Head of caudate nucleus (tissue), 42 donors: ENCODE measurements at regions not wholly inside any gene's neighbourhood (a gene's known extent, or its start where the extent isn't known, plus 50 kb on each side); places are given as distances from the start of the nearest gene placed in this dataset.

Experiments
- DNase-seq, 42 donors: peaks; one replicate each; pipeline versions ENCODE4 v3.0.0 to v3.0.0-alpha.2; 2020 to 2021; ENCODE audit warnings: mixed read lengths in 7 of 42
- intact Hi-C: fragments of 100-400 bp; cut with DNase I; formaldehyde crosslinking; loops from one replicate; pipeline ENCODE4 v1.15.0; 2022

DNA sequence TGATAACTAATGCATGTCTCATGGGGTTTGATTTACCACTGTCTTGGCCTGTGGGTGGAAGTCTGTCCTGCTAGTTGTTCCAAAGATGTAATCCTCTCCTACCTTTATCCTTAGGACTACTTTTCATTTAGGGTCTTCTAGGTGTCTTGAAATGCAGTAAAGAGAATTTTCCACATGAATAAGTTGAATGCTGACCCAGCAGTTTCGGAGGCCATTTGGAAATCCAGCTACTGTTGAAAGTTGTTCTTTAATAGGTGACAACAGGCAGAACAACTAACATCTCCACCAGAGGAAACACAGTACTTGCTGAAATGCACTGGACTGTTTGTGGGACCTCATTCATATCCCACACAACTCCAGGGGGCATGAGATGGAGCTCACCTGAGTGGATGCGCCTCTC lies 478.1 kb downstream of the BTBD3 start:
- intact Hi-C loops, result no loop called here
- no peak for DNase-seq

DNA sequence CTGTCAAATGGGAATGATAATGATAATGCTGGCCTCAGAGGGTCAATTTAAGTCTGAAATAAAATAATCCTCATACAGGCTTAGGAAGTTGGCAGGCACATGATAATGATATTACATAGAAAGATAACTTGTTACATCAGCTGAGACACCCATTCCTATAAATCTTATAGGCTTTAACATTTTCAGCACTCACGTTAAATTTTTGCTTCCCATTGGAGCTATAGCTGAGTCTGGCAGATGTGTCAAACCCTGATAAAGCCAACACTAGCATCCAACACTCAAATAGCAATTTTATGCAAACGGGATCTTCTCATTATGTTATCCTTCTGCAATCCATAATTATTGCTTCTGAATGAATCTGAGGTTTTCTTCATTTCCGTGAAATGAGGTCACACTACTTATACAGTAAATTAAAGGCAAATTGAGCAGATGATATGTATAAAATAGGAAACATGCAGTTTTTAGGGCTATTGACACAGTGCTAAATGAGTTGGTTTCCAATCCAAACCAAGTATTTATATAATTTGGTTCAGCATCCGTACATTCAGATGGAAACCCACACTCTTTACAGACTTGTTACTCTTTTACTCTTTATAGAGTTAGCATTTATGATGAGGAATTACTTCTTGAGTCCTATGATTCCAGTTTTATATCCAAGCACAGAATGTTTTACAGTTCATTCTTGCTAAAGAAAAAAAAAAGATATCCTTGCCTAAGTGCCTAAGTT lies 481.6 kb downstream of the BTBD3 start:
- intact Hi-C loops, result no loop called here
- no peak for DNase-seq

DNA sequence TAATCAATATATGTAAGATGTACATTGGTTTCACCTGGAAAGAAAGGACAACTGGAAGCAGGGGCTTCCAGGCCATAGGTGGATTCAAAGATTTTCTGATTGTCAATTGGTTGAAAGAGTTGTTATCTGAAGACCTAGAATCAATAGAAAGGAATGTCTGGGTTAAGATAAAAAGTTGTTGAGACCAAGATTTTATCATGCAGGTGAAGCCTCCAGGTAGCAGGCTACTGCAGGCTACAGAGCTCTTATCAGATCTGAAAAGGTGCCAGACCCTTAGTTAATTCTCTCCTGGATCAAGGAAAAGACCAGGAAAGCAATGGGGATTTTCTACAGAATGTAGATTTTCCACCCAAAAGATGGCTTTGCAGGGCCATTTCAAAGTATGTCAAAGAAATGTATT lies 487.2 kb downstream of the BTBD3 start:
- intact Hi-C loops, result no loop called here
- DNase-seq, result no peak

DNA sequence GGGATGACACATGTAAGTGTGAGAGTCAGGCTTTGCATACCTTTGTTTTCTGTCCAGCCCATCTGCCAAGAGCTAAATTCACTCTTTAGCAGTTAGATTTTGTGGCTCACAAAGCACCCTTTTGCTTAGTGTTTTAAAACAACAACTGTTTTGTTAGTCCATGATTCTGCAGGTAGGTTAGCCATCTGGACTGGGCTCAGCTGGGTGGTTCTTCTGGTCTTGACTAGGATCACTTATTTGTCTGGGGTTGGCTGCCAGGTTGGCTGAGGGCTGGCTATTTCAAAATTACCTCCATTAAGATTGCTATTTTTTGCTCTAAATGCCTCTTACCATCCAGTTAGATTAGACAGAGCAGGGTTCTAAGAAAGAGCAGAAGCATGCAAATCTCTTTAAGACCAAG lies 489.3 kb downstream of the BTBD3 start:
- intact Hi-C loops, result no loop called here
- no peak for DNase-seq

DNA sequence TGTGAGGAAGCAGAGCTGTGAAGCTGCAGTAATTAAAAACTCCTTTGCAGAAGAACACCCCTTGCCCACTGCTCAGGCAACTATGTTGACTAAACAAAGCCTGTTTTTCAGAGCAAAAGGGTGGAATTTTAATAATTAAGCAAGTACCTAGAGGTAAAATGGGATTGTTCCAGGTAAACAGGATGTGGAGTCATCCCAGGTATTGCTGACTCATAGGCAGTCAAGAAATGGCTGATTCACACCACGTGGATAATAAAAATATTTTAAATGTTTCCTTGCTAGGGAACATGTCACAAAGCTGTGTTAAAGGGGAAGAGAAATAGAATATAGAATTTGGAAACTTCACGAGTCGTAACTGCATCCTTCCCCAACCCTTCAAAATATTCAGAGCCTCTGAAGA lies 491.8 kb downstream of the BTBD3 start:
- intact Hi-C loops, result no loop called here
- no peak for DNase-seq

DNA sequence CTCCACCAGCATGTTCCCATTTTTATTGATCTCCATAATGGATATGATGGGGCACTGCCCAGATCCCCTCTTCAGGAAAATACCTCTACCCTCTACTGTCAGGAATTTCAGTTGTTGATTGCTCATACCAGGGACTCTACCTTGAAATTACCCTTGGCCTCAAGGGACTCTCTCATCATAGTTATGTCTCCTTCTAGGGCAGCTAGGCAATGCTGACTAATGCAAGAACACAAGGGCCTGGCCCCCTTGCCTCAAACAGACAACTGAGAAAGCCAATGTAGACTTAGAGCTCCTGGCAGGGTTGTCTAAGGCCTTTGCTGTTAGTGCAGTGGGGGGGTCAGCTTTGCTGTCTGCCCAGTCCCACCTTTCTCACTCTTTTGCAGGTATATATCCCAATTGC lies 493.1 kb downstream of the BTBD3 start:
- DNase-seq, result no peak
- intact Hi-C loops, result no loop called here

DNA sequence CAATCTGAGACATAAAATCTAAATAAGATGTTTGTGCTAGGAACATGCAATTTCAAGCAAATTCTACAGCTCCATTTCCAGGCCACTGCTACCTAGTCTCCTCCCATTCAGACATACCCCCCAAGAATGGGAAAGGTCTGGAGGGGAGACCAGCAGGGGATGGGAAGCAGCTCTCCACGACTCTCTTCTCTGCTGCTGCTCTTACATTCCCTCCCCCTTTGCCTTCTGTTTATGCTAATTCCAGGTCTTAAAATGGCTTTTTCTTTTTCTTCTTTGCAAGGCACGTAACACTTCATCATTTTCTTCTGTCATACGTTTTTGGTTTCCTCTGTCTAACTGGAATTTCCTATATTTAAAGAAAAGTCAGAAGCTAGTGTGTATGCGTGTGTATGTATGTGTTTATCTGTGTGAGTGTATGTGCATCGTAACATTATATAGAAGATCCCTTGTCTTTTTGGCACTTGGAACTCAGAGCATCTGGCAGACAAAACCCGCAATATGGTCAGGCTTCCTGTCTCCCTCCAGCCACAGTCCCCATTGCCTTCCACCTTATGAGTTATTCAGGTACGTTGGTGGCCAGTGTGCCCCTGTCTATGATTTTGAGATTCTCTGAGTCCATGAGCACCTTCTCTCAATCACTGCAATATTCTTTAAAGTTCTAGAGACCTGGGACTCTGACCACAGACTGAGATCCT lies 493.7 kb downstream of the BTBD3 start:
- intact Hi-C loops, result no loop called here
- DNase-seq, result no peak

DNA sequence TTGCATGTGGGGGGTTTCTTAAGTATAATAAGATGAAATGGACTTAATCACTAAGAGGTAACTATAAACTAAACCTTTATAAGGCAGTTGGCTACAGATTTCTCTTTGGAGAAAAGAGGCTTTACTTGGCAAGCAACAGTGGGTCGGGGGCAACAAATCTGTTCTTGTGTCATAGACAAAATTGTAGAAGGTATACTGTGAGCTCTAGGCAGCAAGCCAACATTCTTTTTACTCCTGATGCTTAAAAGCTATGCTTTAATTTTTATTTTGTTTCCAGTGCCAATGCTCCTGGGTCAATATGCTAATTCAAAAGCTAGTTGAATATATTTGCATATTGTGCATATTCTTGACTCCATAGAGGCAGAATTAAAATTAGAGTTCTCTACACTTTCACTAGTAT lies 495.4 kb downstream of the BTBD3 start:
- no peak for DNase-seq
- intact Hi-C loops, result no loop called here

DNA sequence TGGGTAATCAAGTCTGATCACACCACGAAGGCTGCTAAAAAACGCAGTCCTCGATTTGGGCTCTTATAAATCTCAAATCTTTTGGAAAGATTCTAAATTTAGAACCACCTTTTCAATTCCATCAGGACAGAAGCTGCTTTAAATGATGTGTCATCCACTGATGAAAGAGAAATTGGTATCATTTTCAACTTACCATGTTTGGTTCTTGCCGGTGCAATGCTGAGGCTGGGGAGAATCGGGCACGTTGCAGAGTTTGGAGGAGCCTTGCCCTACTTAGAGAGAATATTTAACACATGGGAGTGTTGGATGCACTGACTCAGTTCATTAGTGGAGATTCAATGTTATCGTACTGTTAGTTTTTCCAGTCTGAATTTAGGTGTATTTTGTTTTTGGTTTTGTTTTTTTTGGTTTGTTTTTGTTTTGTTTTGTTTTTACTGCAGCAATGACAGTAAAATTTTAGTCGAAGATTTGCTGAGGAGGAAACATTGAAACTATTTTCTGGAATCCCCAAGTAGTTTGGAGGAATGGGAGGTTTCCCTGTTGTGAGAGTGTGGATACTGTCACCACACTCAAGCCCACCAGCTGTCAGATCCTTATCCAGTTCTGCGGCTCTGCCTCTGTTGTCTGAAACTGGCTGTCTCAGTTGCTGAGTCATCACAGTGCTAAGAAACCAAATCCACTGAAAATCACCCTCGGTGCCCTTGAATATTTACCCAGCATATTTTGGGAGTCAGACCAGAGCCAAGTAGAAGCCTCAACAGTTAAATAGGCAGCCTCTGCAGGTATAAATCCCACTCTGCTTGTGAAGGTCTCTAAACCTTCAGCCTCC lies 497.0 kb downstream of the BTBD3 start:
- intact Hi-C loops, result no loop called here
- DNase-seq, result peak in 41 of 42 donors; percentile 13 to 82 (median 51)

DNA sequence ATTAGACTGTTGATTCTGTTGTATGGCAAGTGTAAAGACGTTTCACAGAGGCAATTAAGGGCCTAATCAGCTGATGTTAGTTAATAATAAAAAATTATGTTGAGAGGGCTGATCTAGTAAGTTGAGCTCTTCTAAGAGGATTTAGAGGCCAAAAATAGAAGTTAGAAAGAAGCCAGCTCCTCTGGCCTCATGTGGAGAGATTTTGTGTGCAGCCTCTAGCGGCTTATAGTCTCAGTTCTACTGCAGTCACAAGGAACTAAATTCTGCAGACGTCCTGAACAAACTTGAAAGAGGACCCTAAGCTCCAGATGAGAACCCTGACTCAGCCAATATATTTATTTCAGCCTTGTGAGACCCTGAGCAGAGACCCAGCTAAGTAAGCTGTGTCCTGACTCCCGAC lies 498.6 kb downstream of the BTBD3 start:
- DNase-seq, result no peak
- intact Hi-C loops, result no loop called here

DNA sequence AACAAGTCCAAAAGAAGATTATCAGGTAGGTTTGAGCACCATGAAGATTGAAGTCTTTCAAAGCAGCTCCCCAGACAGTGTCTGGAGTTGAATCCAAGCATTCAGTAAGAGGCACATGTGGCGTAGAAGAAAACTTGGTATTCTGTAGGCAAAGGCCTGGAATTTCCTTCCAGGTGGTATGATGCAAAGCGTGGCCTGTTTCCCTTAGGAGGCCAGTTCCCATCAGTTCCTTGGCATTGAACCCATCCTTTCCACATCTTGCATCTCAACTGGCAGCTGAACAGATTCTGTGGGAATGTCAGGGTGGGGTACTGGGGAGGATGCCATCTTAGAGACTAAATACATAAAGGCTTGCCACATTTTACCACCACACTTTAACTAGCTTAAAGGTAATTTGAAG lies 516.0 kb downstream of the BTBD3 start:
- intact Hi-C loops, result no loop called here
- no peak for DNase-seq

DNA sequence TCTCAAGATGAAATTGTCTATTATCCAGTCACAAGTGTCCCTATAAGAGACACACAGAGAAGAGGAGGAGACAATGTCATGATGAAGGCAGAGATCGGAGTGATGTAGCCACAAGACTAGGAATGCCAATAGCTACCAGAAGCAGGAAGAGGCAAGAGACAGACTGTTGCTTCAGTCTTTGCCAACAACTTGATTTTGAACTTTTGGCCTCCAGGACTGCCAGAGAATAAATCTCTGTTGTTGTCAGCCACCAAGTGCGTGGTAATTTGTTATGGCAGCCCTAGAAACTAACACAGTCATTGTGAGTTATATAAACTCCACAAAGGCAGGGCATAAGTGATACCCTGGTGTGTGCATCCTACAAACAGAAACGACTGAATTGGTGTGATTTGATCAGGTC lies 517.0 kb downstream of the BTBD3 start:
- intact Hi-C loops, result no loop called here
- DNase-seq, result no peak

DNA sequence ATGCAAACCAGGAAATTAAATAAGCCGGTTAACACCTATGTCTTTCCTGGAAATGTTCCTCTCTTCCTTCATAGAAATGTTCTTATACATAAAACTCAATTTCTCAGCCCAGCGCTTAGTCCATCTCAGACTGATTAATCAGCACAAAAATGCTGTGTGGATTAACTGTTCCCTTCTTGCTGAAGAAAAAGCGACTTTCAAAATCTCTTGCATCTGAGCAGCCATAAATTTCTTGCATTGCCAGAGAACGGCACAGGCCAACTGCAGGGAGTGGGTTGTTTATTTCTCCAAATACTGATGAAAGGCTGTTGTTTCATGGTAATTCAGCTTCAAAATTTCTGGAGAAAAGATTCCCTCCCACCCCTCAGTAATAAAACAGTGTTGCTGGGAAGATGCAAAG lies 517.6 kb downstream of the BTBD3 start:
- no peak for DNase-seq
- intact Hi-C loops, result no loop called here

DNA sequence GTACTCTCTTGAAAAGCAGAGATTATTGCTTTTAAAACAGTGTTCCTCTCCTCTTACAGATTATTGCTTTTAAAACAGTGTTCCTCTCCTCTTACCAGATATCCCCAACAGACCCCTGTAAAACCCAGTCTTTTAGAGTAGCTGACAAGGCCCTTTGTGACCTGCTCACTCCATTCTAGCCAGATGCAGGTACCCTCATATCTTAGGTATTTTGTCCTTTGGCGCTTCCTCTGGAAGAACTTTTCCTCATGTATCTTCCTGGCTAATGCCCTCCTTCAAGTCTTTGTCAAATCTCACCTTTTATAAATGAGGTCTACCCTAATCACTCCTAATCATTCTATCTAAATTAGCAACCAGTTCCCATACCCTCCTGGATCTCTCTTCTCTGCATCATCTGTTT lies 536.0 kb downstream of the BTBD3 start:
- intact Hi-C loops, result no loop called here
- DNase-seq, result no peak

DNA sequence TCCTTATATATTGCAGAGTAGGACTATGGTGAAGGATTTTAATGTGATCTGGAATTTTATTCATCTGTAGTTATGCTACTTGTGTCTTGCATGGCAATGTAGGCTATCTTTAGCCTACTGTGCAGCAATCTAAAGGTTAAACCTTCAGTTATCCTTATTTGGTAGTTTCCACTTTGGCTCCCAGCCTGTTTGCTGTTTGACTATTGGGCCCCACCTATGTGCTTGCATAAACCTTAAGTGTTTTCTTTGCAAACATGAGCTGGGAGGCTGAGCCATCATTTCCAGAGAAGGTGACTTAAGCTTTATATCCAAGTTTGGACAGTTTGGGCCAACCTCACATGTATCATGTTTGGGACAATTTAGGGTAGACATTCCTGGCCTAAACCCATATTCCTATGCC lies 537.5 kb downstream of the BTBD3 start:
- intact Hi-C loops, result no loop called here
- DNase-seq, result no peak

DNA sequence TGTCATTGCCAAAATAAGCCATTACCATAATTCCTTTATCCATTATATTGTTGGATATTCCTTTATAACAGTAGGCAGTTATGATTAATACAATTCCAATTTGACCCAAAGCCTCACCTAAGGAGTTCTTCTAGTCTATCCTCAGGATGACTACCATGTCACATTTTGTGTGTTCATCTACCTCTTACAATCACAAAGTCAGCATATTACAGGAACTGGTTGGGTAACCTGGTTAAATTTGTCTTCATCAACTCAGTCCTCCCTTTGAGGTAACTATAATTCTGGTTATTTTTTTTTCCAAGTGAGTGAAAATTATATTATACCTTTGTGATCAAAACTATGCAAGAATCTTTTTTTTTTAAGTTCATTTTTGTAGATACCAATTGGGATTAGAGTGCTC lies 540.5 kb downstream of the BTBD3 start:
- DNase-seq, result no peak
- intact Hi-C loops, result no loop called here

DNA sequence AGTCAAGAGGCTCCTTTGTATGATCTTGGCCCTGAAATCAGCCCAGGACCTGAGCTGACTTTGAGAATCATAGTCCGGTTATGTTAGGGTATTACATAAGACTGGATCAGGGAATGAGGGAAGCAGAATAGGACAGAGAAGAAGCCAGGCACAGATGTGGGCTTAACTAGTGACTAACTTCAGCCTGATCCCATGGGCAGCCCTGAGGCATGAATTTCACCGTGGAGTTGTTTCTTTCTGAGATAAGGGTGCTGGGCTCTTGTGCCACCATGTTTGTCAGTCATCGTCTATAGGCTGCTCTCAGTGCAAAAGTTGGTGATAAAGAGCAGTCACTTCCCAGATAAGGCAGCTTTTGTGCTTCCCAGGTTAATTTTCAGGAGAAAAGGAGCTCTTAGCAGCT lies 544.7 kb upstream of the SPTLC3 start:
- intact Hi-C loops, result no loop called here
- DNase-seq, result no peak

DNA sequence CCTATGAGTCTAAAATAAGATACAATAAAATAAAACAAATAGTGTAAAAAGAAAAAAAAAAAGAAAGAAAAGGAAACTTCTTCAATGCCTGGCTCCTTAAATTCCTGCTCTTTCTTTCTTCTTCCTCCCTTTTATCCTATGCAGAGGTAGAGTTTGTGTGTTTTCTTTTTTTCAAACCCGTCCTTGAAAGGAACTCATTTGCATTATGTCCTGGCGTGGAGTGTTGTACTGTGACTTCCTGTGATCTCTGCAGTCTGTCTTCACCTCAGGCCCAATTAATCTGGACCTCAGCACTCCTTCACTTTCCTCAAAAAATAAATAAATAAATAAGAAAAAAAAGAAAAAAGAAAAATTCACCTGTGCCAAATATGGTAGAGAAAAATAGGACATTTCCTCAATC lies 541.9 kb upstream of the SPTLC3 start:
- no peak for DNase-seq
- intact Hi-C loops, result no loop called here

DNA sequence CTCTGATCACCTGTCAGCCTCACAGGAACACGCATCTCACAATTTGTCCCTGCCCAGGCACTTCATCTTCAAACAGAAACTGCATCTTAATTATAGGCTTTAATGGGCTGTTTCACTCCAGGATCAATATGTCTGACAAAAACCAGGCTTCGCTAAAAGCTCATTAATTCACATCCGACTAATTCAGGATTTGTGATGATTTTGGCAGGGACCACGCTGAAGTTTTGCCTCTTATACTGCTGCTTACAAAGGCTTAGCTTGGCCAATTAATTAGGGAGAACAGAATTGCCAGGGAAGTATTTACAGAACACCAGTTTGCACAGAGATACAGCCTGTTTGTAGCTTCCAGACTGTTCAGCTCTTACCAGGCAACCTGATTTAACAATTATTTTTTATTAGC lies 541.0 kb upstream of the SPTLC3 start:
- DNase-seq, result no peak
- intact Hi-C loops, result no loop called here

DNA sequence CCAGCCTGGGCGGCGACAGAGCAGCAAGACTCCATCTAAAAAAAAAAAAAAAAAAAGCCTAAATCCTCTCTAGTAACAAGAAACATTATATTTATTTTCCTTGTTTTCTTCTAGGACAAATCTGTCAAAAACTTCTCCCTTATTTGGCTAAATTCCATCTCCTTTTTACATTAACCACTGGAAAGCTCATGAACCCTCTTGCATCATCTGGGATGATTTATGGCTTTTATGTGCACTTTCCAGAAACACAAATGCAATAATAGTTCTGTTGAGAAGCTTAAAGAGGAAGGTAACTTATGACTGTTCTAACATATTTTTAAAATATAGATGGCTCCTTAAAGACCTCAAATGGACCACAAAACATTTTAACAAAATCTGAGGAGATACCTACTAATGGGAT lies 526.1 kb upstream of the SPTLC3 start:
- intact Hi-C loops, result no loop called here
- DNase-seq, result no peak
